SK-N-SH (cell line): ENCODE measurements at regions not wholly inside any gene's neighbourhood (a gene's known extent, or its start where the extent isn't known, plus 50 kb on each side); places are given as distances from the start of the nearest gene placed in this dataset.

Source experiments
- CTCF ChIA-PET: fragments of 300-600, 350-600 bp; formaldehyde crosslinking; extraction: SDS; loops from one replicate; lab custom pipeline; 2021; lab: Yijun Ruan, JAX
- POLR2A ChIA-PET: fragments of 350-600 bp; sonication (Branson Sonifier 250); formaldehyde crosslinking; extraction: SDS; loops from one replicate; lab custom pipeline; 2020; ENCODE audit warnings: antibody characterized with exemption, inconsistent platforms; lab: Yijun Ruan, JAX
- DNase-seq: peaks from one replicate; pipeline ENCODE4 v3.0.0; 2012
- H2AFZ ChIP-seq: fragments of 200-600 bp; sonication (generic); 2 replicates; pipeline ENCODE4 v1.8.1; 2016; ENCODE audit warnings: antibody characterized with exemption, mild to moderate bottlenecking, low read depth
- H3F3A ChIP-seq: fragments of 200-600 bp; sonication (generic); replicated peaks from 2 replicates; pipeline ENCODE3; 2016; ENCODE audit warnings: antibody characterized with exemption, mild to moderate bottlenecking; ENCODE audit not compliant: insufficient read depth
- H3K27ac ChIP-seq, 2 experiments: fragments of 200-500 bp in 1 of 2; fragments of 200-600 bp in 1 of 2; sonication (Bioruptor generic) in 1 of 2; sonication (generic), shearing (Covaris generic) in 1 of 2; 2 replicates each; pipeline versions ENCODE4 v1.5.1 to v1.6.1; 2014 to 2016; ENCODE audit warnings: low read depth in 2 of 2, inconsistent platforms in 1 of 2, low read length in 1 of 2, mild to moderate bottlenecking in 1 of 2, mixed read lengths in 1 of 2
- H3K27me3 ChIP-seq: fragments of 200-600 bp; sonication (generic), shearing (Covaris generic); 2 replicates; pipeline ENCODE4 v1.6.1; 2016; ENCODE audit warnings: mixed run types; ENCODE audit not compliant: insufficient read depth
- H3K36me3 ChIP-seq, 2 experiments: fragments of 200-500 bp in 1 of 2; fragments of 200-600 bp in 1 of 2; sonication (Bioruptor generic) in 1 of 2; sonication (generic) in 1 of 2; replicated peaks in 1 of 2; 2 replicates each; pipeline versions ENCODE3 to v1.5.1; 2014 to 2016; ENCODE audit warnings: low read length in 1 of 2, mild to moderate bottlenecking in 1 of 2; ENCODE audit not compliant: insufficient read depth in 2 of 2, control insufficient read depth in 1 of 2
- H3K4me1 ChIP-seq, 2 experiments: fragments of 200-500 bp in 1 of 2; fragments of 200-600 bp in 1 of 2; sonication (Bioruptor generic) in 1 of 2; sonication (generic), shearing (Covaris generic) in 1 of 2; 2 replicates each; pipeline versions ENCODE4 v1.5.1 to v1.6.1; 2014 to 2016; ENCODE audit warnings: low read depth in 1 of 2, low read length in 1 of 2, mixed run types in 1 of 2; ENCODE audit not compliant: insufficient read depth in 2 of 2, control insufficient read depth in 1 of 2
- H3K4me2 ChIP-seq: fragments of 200-600 bp; sonication (generic), shearing (Covaris generic); 2 replicates; pipeline ENCODE4 v1.6.1; 2017; ENCODE audit warnings: mixed run types
- H3K4me3 ChIP-seq, 2 experiments: fragments of 200-500 bp in 1 of 2; fragments of 200-600 bp in 1 of 2; sonication (Bioruptor generic) in 1 of 2; sonication (generic), shearing (Covaris generic) in 1 of 2; 2 replicates each; pipeline versions ENCODE4 v1.5.1 to v1.8.1; 2014 to 2016; ENCODE audit warnings: low read depth in 2 of 2, inconsistent platforms in 1 of 2, low read length in 1 of 2, mild to moderate bottlenecking in 1 of 2, mixed read lengths in 1 of 2, moderate library complexity in 1 of 2
- H3K79me2 ChIP-seq: fragments of 200-600 bp; sonication (generic); 2 replicates; pipeline ENCODE4 v1.8.1; 2017; ENCODE audit warnings: mild to moderate bottlenecking; ENCODE audit not compliant: insufficient read depth
- H3K9ac ChIP-seq: fragments of 200-600 bp; sonication (generic); 2 replicates; pipeline ENCODE4 v1.6.1; 2017; ENCODE audit warnings: mixed run types
- H3K9me2 ChIP-seq: fragments of 200-600 bp; sonication (generic); 2 replicates; pipeline ENCODE4 v1.6.1; 2017; ENCODE audit warnings: mixed run types
- H3K9me3 ChIP-seq: fragments of 200-600 bp; sonication (generic); 2 replicates; pipeline ENCODE4 v1.6.1; 2017; ENCODE audit warnings: mixed run types, mild to moderate bottlenecking, moderate library complexity
- H4K20me1 ChIP-seq: fragments of 200-600 bp; sonication (generic); 2 replicates; pipeline ENCODE4 v1.6.1; 2017; ENCODE audit warnings: mild to moderate bottlenecking, mixed run types; ENCODE audit not compliant: insufficient read depth
- CHD2 ChIP-seq: fragments of 150-350 bp; IDR thresholded peaks from 2 replicates; pipeline ENCODE4 v1.6.1; 2018; ENCODE audit warnings: low read length; ENCODE audit not compliant: partially characterized antibody
- FOSL2 ChIP-seq: IDR thresholded peaks from 2 replicates; pipeline ENCODE4 v1.4.0; 2012; ENCODE audit warnings: low read depth, mild to moderate bottlenecking, moderate library complexity, borderline replicate concordance
- FOXJ3 ChIP-seq: sonication (generic); formaldehyde crosslinking; IDR thresholded peaks from 2 replicates; pipeline ENCODE4 v1.5.1; 2020; ENCODE audit warnings: mild to moderate bottlenecking, missing genetic modification reagents
- FOXM1 ChIP-seq: IDR thresholded peaks from 2 replicates; pipeline ENCODE4 v1.4.0; 2012; ENCODE audit warnings: low read depth, mild to moderate bottlenecking
- GABPA ChIP-seq: IDR thresholded peaks from 2 replicates; pipeline ENCODE4 v1.4.0; 2012; ENCODE audit warnings: low read depth, mild to moderate bottlenecking
- MEF2A ChIP-seq: IDR thresholded peaks from 2 replicates; pipeline ENCODE4 v1.4.0; 2012; ENCODE audit warnings: low read depth, borderline replicate concordance
- NFIC ChIP-seq: IDR thresholded peaks from 2 replicates; pipeline ENCODE4 v1.4.0; 2012; ENCODE audit warnings: borderline replicate concordance
- NRF1 ChIP-seq: IDR thresholded peaks from 2 replicates; pipeline ENCODE4 v1.6.1; 2012; ENCODE audit warnings: low read depth, mild to moderate bottlenecking, low read length
- RAD21 ChIP-seq: IDR thresholded peaks from 2 replicates; pipeline ENCODE4 v1.6.1; 2012; ENCODE audit warnings: mild to moderate bottlenecking, low read length
- RCOR1 ChIP-seq: fragments of 150-350 bp; IDR thresholded peaks from 2 replicates; pipeline ENCODE4 v1.6.1; 2017; ENCODE audit warnings: antibody characterized with exemption, low read length
- RFX5 ChIP-seq: IDR thresholded peaks from 2 replicates; pipeline ENCODE4 v1.6.1; 2012; ENCODE audit warnings: mild to moderate bottlenecking, improper control_type of control experiment, low read length
- RXRA ChIP-seq: IDR thresholded peaks from 2 replicates; pipeline ENCODE4 v1.4.0; 2012; ENCODE audit warnings: low read depth, mild to moderate bottlenecking, borderline replicate concordance
- SIN3A ChIP-seq: IDR thresholded peaks from 2 replicates; pipeline ENCODE4 v1.6.1; 2012; ENCODE audit warnings: low read depth, mild to moderate bottlenecking, low read length, moderate library complexity, borderline replicate concordance
- SMC3 ChIP-seq: IDR thresholded peaks from 2 replicates; pipeline ENCODE4 v1.6.1; 2012; ENCODE audit warnings: low read depth, low read length, improper control_type of control experiment
- TCF12 ChIP-seq: IDR thresholded peaks from 2 replicates; pipeline ENCODE4 v1.4.0; 2012
- TEAD4 ChIP-seq: IDR thresholded peaks from 2 replicates; pipeline ENCODE4 v1.4.0; 2012; ENCODE audit warnings: mild to moderate bottlenecking, borderline replicate concordance; ENCODE audit not compliant: insufficient read depth
- USF1 ChIP-seq: IDR thresholded peaks from 2 replicates; pipeline ENCODE4 v1.4.0; 2012; ENCODE audit warnings: low read depth, borderline replicate concordance
- WGBS: methylation state at CpG from one replicate; pipeline ENCODE4 v1.1.6; 2017; ENCODE audit warnings: low lambda C conversion rate; 5-methylcytosine and 5-hydroxymethylcytosine counted together
- TF ChIP-seq, protein P1 (sequence below): IDR thresholded peaks from 2 replicates; pipeline ENCODE4; 2012
- TF ChIP-seq, protein P2 (sequence below): IDR thresholded peaks from 2 replicates; pipeline ENCODE4 v1.4.0; 2012; ENCODE audit warnings: low read depth

DNA sequence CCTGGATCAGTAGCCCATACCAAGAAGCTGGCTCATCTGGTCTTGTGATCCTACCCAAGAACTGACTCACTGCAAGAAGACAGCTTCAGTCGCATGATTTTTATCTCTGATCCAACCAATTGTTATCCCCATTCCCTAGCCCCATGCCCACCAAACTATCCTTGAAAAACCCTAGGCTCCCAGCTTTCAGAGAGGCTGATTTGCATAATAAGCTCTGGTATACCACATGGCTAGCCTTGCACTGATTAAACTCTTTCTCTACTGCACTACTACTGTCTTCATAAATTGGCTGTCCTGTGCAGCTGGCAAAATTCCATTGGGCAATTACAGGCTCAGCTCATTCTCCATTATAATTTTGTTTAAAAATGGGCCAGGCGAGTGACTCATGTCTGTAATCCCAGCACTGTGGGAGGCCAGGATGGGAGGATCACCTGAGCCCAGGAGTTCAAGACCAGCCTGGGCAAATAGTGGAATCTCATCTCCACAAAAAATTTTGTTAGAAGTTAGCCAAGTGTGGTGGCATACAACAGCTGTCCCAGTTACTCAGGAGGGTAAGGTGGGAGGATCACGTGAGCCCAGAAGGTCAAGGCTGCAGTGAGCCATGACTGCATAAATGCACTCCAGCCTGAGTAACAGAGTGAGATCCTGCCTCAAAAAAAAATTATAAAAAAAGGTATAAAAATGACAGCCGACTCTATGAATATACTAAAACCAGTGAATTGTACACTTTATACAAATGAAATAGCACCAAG is 76.7 kb upstream of the EIF5 start:
- Histone ChIP-seq H3K4me3 (no peak overlapping the region), H3K79me2 (no peaks in the 10 kb centered on the region), H3K27ac (no peak overlapping the region), H3K9me2 (no peaks in the 10 kb centered on the region), H3K27me3 (no peaks in the 10 kb centered on the region), H3K4me2 (no peak overlapping the region), H3K9me3 (no peaks in the 10 kb centered on the region), H4K20me1 (no peaks in the 10 kb centered on the region), H2AFZ (no peak overlapping the region), H3F3A (no peaks in the 10 kb centered on the region), H3K36me3 (no peaks in the 10 kb centered on the region), H3K4me1 (peaks cover 0 to 2% of the 10 kb centered on the region in 2 experiments; a peak in 1 of 4 replicates), H3K9ac (no peak overlapping the region)
- WGBS, result 55% methylated on average over 4 of the region's 4 CpGs
- ChIA-PET CTCF (interaction anchor here (0.7 to 3.5 kb wide), 2 partner anchors 58 to 153 kb away, joined by 3 to 13 read pairs; no protein-coding TSS in a partner anchor), POLR2A (no interaction called here)
- TF ChIP-seq TCF12, result peak; percentile 16; the same call in 1 of the 2 replicates
- no peak for TF ChIP-seq NFIC
- TF ChIP-seq FOXJ3 (CRISPR knock-in tag), result no peak
- 0 out of 2 replicates have a peak, but pooled peaks have one; percentile 12 for TF ChIP-seq USF1
- DNase-seq, result no peak

DNA sequence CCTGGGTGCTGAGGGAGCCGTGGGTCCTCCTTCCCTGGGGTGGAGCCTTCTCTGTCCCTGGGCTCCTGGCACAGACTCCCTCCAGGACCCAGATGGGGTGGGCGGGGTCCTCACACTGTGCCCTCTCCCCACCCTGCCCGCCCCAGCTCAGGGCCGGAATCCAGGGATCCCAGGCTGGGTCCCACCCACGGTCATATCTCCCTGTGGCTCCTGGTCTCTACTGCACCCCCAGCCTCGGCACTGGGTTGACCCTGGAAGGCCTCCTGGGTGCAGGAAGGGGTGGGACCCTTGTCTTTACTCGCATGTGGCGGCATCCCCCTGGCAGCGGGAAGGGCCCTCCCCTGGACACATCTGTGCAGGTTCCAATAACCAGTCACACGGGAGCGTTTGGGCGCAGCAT is 75.8 kb upstream of the EIF5 start:
- Histone ChIP-seq H4K20me1 (no peaks in the 10 kb centered on the region), H3K9me2 (no peaks in the 10 kb centered on the region)
- POLR2A ChIA-PET, result no interaction called here

More for the DNA sequence above, 75.8 kb upstream of the EIF5 start:
- TF ChIP-seq CHD2 (no peak), SMC3 (no peak), TEAD4 (no peak), GABPA (no peak), FOSL2 (no peak), TCF12 (no peak), NFIC (no peak), RXRA (no peak), RFX5 (no peak), RAD21 (no peak), FOXJ3 (CRISPR knock-in tag) (no peak), RCOR1 (no peak), FOXM1 (no peak), NRF1 (no peak), SIN3A (no peak), MEF2A (no peak)
- TF ChIP-seq, protein P1, sequence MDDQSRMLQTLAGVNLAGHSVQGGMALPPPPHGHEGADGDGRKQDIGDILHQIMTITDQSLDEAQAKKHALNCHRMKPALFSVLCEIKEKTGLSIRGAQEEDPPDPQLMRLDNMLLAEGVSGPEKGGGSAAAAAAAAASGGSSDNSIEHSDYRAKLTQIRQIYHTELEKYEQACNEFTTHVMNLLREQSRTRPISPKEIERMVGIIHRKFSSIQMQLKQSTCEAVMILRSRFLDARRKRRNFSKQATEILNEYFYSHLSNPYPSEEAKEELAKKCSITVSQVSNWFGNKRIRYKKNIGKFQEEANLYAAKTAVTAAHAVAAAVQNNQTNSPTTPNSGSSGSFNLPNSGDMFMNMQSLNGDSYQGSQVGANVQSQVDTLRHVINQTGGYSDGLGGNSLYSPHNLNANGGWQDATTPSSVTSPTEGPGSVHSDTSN, result no peak
- TF ChIP-seq, protein P2, sequence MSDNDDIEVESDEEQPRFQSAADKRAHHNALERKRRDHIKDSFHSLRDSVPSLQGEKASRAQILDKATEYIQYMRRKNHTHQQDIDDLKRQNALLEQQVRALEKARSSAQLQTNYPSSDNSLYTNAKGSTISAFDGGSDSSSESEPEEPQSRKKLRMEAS, result no peak
- Histone ChIP-seq H2AFZ (no peak overlapping the region), H3K4me3 (no peak overlapping the region), H3K9me3 (no peaks in the 10 kb centered on the region), H3K4me1 (peaks cover 0 to 2% of the 10 kb centered on the region in 2 experiments; a peak in 1 of 4 replicates), H3K27ac (no peak overlapping the region), H3K27me3 (no peaks in the 10 kb centered on the region), H3K4me2 (no peak overlapping the region), H3K36me3 (no peaks in the 10 kb centered on the region), H3K9ac (no peak overlapping the region), H3K79me2 (no peaks in the 10 kb centered on the region), H3F3A (no peaks in the 10 kb centered on the region)
- CTCF ChIA-PET, result interaction anchor here (0.6 to 1.0 kb wide), 2 partner anchors 10 to 33 kb away, joined by 3 read pairs; no protein-coding TSS in a partner anchor
- DNase-seq, result no peak
- 93% methylated on average over 11 of the region's 12 CpGs for WGBS
